Trophoblast cell (in vitro differentiated cells and primary cell): ENCODE measurements at regions not wholly inside any gene's neighbourhood (a gene's known extent, or its start where the extent isn't known, plus 50 kb on each side); places are given as distances from the start of the nearest gene placed in this dataset.

ENCODE experiments used
- DNase-seq, 2 donors: peaks; one replicate each; pipeline ENCODE4 v3.0.0-alpha.2; 2016
- H2AFZ ChIP-seq: 2 replicates; pipeline ENCODE4 v1.6.1; 2013; ENCODE audit warnings: low read length, moderate library complexity, mild to moderate bottlenecking; ENCODE audit not compliant: insufficient read depth, poor library complexity
- H2AK5ac ChIP-seq: 2 replicates; pipeline ENCODE4 v1.6.1; 2013; ENCODE audit warnings: mild to moderate bottlenecking, low read length
- H2BK120ac ChIP-seq: 2 replicates; pipeline ENCODE4 v1.6.1; 2013; ENCODE audit warnings: low read length, mild to moderate bottlenecking, moderate library complexity; ENCODE audit not compliant: insufficient read depth, poor library complexity
- H2BK12ac ChIP-seq: 2 replicates; pipeline ENCODE4 v1.6.1; 2013; ENCODE audit warnings: mild to moderate bottlenecking, low read length, moderate library complexity
- H2BK5ac ChIP-seq: 2 replicates; pipeline ENCODE4 v1.6.1; 2013; ENCODE audit warnings: low read length, low read depth, moderate library complexity, mild to moderate bottlenecking; ENCODE audit not compliant: poor library complexity
- H3K14ac ChIP-seq: 2 replicates; pipeline ENCODE4 v1.6.1; 2013; ENCODE audit warnings: mild to moderate bottlenecking, low read length
- H3K18ac ChIP-seq: 2 replicates; pipeline ENCODE4 v1.6.1; 2013; ENCODE audit warnings: mild to moderate bottlenecking, low read length
- H3K23ac ChIP-seq: 2 replicates; pipeline ENCODE4 v1.6.1; 2013; ENCODE audit warnings: low read length
- H3K27ac ChIP-seq: 2 replicates; pipeline ENCODE4 v1.5.1; 2013; ENCODE audit warnings: low read depth, mild to moderate bottlenecking, inconsistent platforms, low read length, moderate library complexity
- H3K27me3 ChIP-seq: 2 replicates; pipeline ENCODE4 v1.6.1; 2013; ENCODE audit warnings: inconsistent platforms, mild to moderate bottlenecking, low read length, moderate library complexity; ENCODE audit not compliant: insufficient read depth
- H3K36me3 ChIP-seq, 2 experiments: 1 replicate in 1 of 2; 2 replicates in 1 of 2; pipeline ENCODE4 v1.6.1; 2013; ENCODE audit warnings: low read length in 2 of 2, mild to moderate bottlenecking in 2 of 2, moderate library complexity in 1 of 2; ENCODE audit not compliant: insufficient read depth in 2 of 2, control insufficient read depth in 1 of 2
- H3K4ac ChIP-seq: 2 replicates; pipeline ENCODE4 v1.6.1; 2013; ENCODE audit warnings: low read depth, mild to moderate bottlenecking, low read length, moderate library complexity
- H3K4me1 ChIP-seq, 2 experiments: 1 replicate in 1 of 2; 2 replicates in 1 of 2; pipeline ENCODE4 v1.6.1; 2013; ENCODE audit warnings: low read length in 2 of 2, mild to moderate bottlenecking in 2 of 2, moderate library complexity in 1 of 2; ENCODE audit not compliant: insufficient read depth in 2 of 2, control insufficient read depth in 1 of 2
- H3K4me2 ChIP-seq: 2 replicates; pipeline ENCODE4 v1.6.1; 2013; ENCODE audit warnings: inconsistent platforms, mild to moderate bottlenecking, low read length, moderate library complexity
- H3K4me3 ChIP-seq: 2 replicates; pipeline ENCODE4 v1.5.1; 2013; ENCODE audit warnings: mild to moderate bottlenecking, low read depth, low read length, inconsistent platforms
- H3K79me1 ChIP-seq: one replicate; pipeline ENCODE4 v1.6.1; 2013; ENCODE audit warnings: low read length
- H3K79me2 ChIP-seq: 2 replicates; pipeline ENCODE4 v1.6.1; 2013; ENCODE audit warnings: low read length, mild to moderate bottlenecking; ENCODE audit not compliant: control insufficient read depth, insufficient read depth, poor library complexity
- H3K9ac ChIP-seq: 2 replicates; pipeline ENCODE4 v1.6.1; 2013; ENCODE audit warnings: mild to moderate bottlenecking, low read length
- H3K9me3 ChIP-seq: 2 replicates; pipeline ENCODE4 v1.6.1; 2013; ENCODE audit warnings: low read depth, mild to moderate bottlenecking, control low read depth, inconsistent platforms, low read length; ENCODE audit not compliant: insufficient read depth
- H4K12ac ChIP-seq: 2 replicates; pipeline ENCODE4 v1.6.1; 2013; ENCODE audit warnings: low read depth, mild to moderate bottlenecking, low read length, moderate library complexity
- H4K8ac ChIP-seq: 2 replicates; pipeline ENCODE4 v1.6.1; 2013; ENCODE audit warnings: low read depth, mild to moderate bottlenecking, low read length, moderate library complexity
- H4K91ac ChIP-seq: one replicate; pipeline ENCODE4 v1.6.1; 2013; ENCODE audit warnings: low read depth, mild to moderate bottlenecking, low read length, moderate library complexity
- WGBS: extraction: QIAGEN DNeasy Blood & Tissue Kit; methylation state at CpG from one replicate; pipeline ENCODE4 v1.1.7; 2013; ENCODE audit warnings: missing lambda C conversion rate; ENCODE audit not compliant: insufficient read length, insufficient coverage; ENCODE audit errors: extremely low coverage; 5-methylcytosine and 5-hydroxymethylcytosine counted together

DNA sequence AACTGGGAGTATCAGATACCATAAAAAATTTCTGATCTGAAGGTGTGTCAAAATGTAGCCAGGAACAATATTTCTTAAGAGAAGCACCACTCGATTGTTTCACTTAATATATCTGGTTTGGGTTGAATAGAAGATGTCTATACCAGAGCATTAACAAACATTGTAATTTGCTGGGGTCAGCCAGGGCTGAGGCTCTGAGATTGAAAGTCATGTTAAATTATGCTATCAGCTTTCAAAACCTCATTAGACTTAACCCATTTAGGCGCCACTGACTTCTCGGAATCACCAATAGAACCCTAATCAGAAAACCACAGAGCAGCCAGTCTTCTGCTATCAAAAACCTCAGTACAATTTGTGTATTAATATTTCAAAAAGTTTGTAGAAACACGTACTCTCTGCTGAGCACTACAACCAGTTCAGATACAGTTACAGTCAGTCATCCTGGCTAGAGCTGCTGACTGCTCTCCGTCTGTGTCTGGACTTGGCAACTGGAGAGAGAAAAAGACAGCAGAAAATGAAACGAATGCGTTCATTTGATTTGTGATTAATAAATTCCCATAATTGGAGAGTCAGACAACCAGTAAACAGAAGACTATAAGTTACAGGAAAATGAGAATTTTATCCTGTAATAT lies 848.6 kb upstream of the PABPC4L start:
- no peak overlapping the region for H3K4me2 ChIP-seq
- H3K9me3 ChIP-seq = no peaks in the 10 kb centered on the region
- no peak overlapping the region for H3K4ac ChIP-seq
- no peaks in the 10 kb centered on the region for H3K27me3 ChIP-seq
- DNase-seq = no peak
- no peak overlapping the region for H4K12ac ChIP-seq
- no peak overlapping the region for H2AFZ ChIP-seq
- H2BK120ac ChIP-seq = no peak overlapping the region
- H3K27ac ChIP-seq = no peak overlapping the region
- no CpG with 5 or more reads among the region's 7 CpGs for WGBS
- no peak overlapping the region for H3K9ac ChIP-seq
- H3K79me1 ChIP-seq = no peaks in the 10 kb centered on the region
- no peak overlapping the region for H4K8ac ChIP-seq
- H2BK5ac ChIP-seq = no peak overlapping the region
- no peak overlapping the region for H3K14ac ChIP-seq
- no peak overlapping the region for H3K4me3 ChIP-seq
- H3K18ac ChIP-seq = no peak overlapping the region
- H4K91ac ChIP-seq = no peak overlapping the region
- no peak overlapping the region for H3K23ac ChIP-seq
- H2AK5ac ChIP-seq = no peak overlapping the region
- H3K36me3 ChIP-seq = no peaks in the 10 kb centered on the region
- H3K79me2 ChIP-seq = no peaks in the 10 kb centered on the region
- no peak overlapping the region for H2BK12ac ChIP-seq
- H3K4me1 ChIP-seq = no peaks in the 10 kb centered on the region

DNA sequence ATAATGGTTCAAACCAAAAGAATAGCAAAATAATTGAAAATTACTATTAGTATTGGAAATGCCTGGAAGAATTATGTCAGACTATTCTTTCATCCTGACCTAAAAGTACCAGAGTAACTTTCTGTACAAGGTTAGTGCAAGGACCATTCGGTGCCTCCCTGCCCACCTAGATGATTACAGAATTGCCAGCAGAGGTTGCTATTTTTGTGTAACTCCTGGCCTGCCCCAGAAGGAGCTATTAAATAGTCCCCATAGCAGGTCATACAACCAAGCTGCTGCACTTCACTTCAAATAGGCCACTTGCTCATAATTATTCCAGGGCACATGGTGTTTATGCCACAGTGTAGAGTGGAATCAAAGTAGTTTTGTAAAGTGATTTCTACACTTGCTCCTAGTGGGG lies 831.1 kb upstream of the PABPC4L start:
- H2AFZ ChIP-seq = no peak overlapping the region
- H4K12ac ChIP-seq = no peak overlapping the region
- H3K14ac ChIP-seq = no peak overlapping the region
- no peak overlapping the region for H3K4me3 ChIP-seq
- H3K27ac ChIP-seq = no peak overlapping the region
- H3K4me2 ChIP-seq = no peak overlapping the region
- no peak overlapping the region for H4K91ac ChIP-seq
- no peak overlapping the region for H4K8ac ChIP-seq
- H3K9me3 ChIP-seq = no peaks in the 10 kb centered on the region
- no peak overlapping the region for H2AK5ac ChIP-seq
- H3K18ac ChIP-seq = no peak overlapping the region
- H3K27me3 ChIP-seq = no peaks in the 10 kb centered on the region
- no peaks in the 10 kb centered on the region for H3K79me1 ChIP-seq
- DNase-seq = no peak
- no peaks in the 10 kb centered on the region for H3K36me3 ChIP-seq
- H3K4me1 ChIP-seq = no peaks in the 10 kb centered on the region
- H3K79me2 ChIP-seq = no peaks in the 10 kb centered on the region
- H2BK5ac ChIP-seq = no peak overlapping the region
- H3K4ac ChIP-seq = no peak overlapping the region
- H3K9ac ChIP-seq = no peak overlapping the region
- H2BK120ac ChIP-seq = no peak overlapping the region
- no CpG with 5 or more reads among the region's 1 CpG for WGBS
- H3K23ac ChIP-seq = no peak overlapping the region
- H2BK12ac ChIP-seq = no peak overlapping the region

DNA sequence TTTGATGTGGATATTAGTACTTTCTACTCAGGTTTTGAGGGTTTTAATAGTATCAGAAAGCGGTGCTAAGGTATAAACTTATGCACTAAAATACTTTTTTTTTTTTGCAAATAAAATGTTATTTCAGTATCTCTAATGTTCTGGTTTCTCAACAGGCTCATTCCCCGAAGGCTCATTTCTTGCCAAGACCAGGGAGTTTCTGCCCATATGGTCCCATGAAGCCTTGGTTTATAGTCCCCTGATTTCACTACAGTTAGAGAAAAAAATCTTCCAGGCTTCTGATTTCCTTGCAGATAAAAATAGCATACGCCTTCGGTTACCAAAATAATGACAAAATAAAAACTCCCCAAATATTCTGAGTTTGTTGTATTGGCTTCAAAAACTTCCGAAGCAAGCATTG lies 814.2 kb upstream of the PABPC4L start:
- Histone ChIP-seq H3K36me3 (no peaks in the 10 kb centered on the region), H3K14ac (no peak overlapping the region)
- WGBS = no CpG with 5 or more reads among the region's 5 CpGs

DNA sequence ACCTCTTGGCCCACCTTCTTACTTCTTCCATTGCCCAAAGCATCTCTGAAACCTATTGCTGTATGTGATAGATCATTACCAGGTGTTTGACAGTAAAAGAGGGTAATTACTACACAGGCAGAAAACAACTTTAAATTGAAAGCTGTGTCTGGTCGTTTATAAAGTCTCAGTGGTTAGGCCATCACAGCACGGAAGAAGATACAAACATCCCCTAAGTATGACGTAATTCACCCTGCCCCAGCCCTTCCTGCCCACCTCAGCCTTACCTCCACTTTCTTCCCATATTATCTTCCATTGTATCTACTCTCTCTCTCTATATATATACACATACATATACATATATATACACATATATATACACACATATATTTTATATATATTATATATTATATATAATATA lies 805.8 kb upstream of the PABPC4L start:
- H3K79me2 ChIP-seq = no peaks in the 10 kb centered on the region
- no peaks in the 10 kb centered on the region for H3K4me1 ChIP-seq
- no peak overlapping the region for H4K91ac ChIP-seq
- H2BK5ac ChIP-seq = no peak overlapping the region
- no peaks in the 10 kb centered on the region for H3K36me3 ChIP-seq
- H3K27me3 ChIP-seq = no peaks in the 10 kb centered on the region
- H3K9me3 ChIP-seq = no peaks in the 10 kb centered on the region
- H3K14ac ChIP-seq = no peak overlapping the region
- no peak overlapping the region for H2BK120ac ChIP-seq
- H3K4me3 ChIP-seq = no peak overlapping the region
- H3K4ac ChIP-seq = no peak overlapping the region
- no peak overlapping the region for H2BK12ac ChIP-seq
- H3K18ac ChIP-seq = no peak overlapping the region
- no peak overlapping the region for H4K12ac ChIP-seq
- H4K8ac ChIP-seq = no peak overlapping the region
- no peak overlapping the region for H2AFZ ChIP-seq
- no peak overlapping the region for H3K9ac ChIP-seq
- H3K79me1 ChIP-seq = no peaks in the 10 kb centered on the region
- no CpG with 5 or more reads among the region's 3 CpGs for WGBS
- no peak overlapping the region for H3K23ac ChIP-seq
- H3K27ac ChIP-seq = no peak overlapping the region
- no peak overlapping the region for H3K4me2 ChIP-seq
- no peak overlapping the region for H2AK5ac ChIP-seq
- DNase-seq = no peak

More for the DNA sequence above, 814.2 kb upstream of the PABPC4L start:
- Histone ChIP-seq H3K79me2 (no peaks in the 10 kb centered on the region), H2BK5ac (no peak overlapping the region), H2BK120ac (no peak overlapping the region), H2BK12ac (no peak overlapping the region), H3K9ac (no peak overlapping the region), H3K18ac (no peak overlapping the region), H3K4me1 (no peaks in the 10 kb centered on the region), H3K9me3 (no peaks in the 10 kb centered on the region), H3K27ac (no peak overlapping the region), H3K23ac (no peak overlapping the region), H3K27me3 (no peaks in the 10 kb centered on the region), H2AK5ac (no peak overlapping the region), H4K91ac (no peak overlapping the region), H4K12ac (no peak overlapping the region), H2AFZ (no peak overlapping the region), H3K4ac (no peak overlapping the region), H3K4me2 (no peak overlapping the region), H3K4me3 (no peak overlapping the region), H3K79me1 (no peaks in the 10 kb centered on the region), H4K8ac (no peak overlapping the region)
- no peak for DNase-seq
